ENCODE measurements at regions not wholly inside any gene's neighbourhood (a gene's known extent, or its start where the extent isn't known, plus 50 kb on each side); places are given as distances from the start of the nearest gene placed in this dataset.
A peak's percentile ranks its signal among the peaks of the same experiment; 100 is the strongest.
"Not testable (repeated sequence)": the region's sequence is repeated elsewhere in the genome, so short reads cannot be mapped to it uniquely, and the experiment has no call there.

- Histone ChIP-seq H3K9me3 (ENCODE audit: low read depth) (no peaks in the 10 kb centered on the region), H3K27me3 (no peaks in the 10 kb centered on the region), H3K4me3 (no peak overlapping the region), H3K4me1 (ENCODE audit: low read depth) (no peaks in the 10 kb centered on the region), H3K27ac (no peak overlapping the region), H3K36me3 (no peaks in the 10 kb centered on the region)
- DNase-seq (ENCODE audit: low read depth in 1 of 2, low spot score in 1 of 2): no peak
- TF ChIP-seq CTCF (IDR thresholded peaks at IDR 0.05; ENCODE audit: low read depth, low read length): no peak
Measured at GRCh38 chr16:8070506-8070905, 519.8 kb downstream of the TMEM114 start.

- DNase-seq (ENCODE audit: low read depth in 1 of 2, low spot score in 1 of 2); H3K36me3 ChIP-seq; H3K27ac ChIP-seq; H3K4me1 ChIP-seq (ENCODE audit: low read depth); H3K27me3 ChIP-seq; H3K9me3 ChIP-seq (ENCODE audit: low read depth); H3K4me3 ChIP-seq: not testable (repeated sequence)
Measured at GRCh38 chr16:8068225-8068624, 522.1 kb downstream of the TMEM114 start.

GRCh38 chr16:8063159-8063558, 527.2 kb downstream of the TMEM114 start:
- Histone ChIP-seq H3K36me3 (no peaks in the 10 kb centered on the region), H3K4me1 (ENCODE audit: low read depth) (no peaks in the 10 kb centered on the region), H3K27me3 (no peaks in the 10 kb centered on the region), H3K27ac (no peak overlapping the region), H3K4me3 (no peak overlapping the region), H3K9me3 (ENCODE audit: low read depth) (no peaks in the 10 kb centered on the region)
- no peak for TF ChIP-seq CTCF (IDR thresholded peaks at IDR 0.05; ENCODE audit: low read depth, low read length)
- DNase-seq (ENCODE audit: low read depth in 1 of 2, low spot score in 1 of 2): no peak

- TF ChIP-seq CTCF (IDR thresholded peaks at IDR 0.05; ENCODE audit: low read depth, low read length): no peak
- H3K27ac ChIP-seq: no peak overlapping the region
- H3K36me3 ChIP-seq: no peaks in the 10 kb centered on the region
- H3K9me3 ChIP-seq (ENCODE audit: low read depth): no peaks in the 10 kb centered on the region
- no peaks in the 10 kb centered on the region for H3K4me1 ChIP-seq (ENCODE audit: low read depth)
- H3K4me3 ChIP-seq: no peak overlapping the region
- DNase-seq (ENCODE audit: low read depth in 1 of 2, low spot score in 1 of 2): no peak
- no peaks in the 10 kb centered on the region for H3K27me3 ChIP-seq
Measured at GRCh38 chr16:8062677-8063076, 527.6 kb downstream of the TMEM114 start.

GRCh38 chr16:8055761-8056160, 534.5 kb downstream of the TMEM114 start:
- H3K27ac ChIP-seq: no peak overlapping the region
- TF ChIP-seq CTCF (IDR thresholded peaks at IDR 0.05; ENCODE audit: low read depth, low read length): no peak
- H3K9me3 ChIP-seq (ENCODE audit: low read depth): no peaks in the 10 kb centered on the region
- no peaks in the 10 kb centered on the region for H3K36me3 ChIP-seq
- H3K27me3 ChIP-seq: no peaks in the 10 kb centered on the region
- H3K4me1 ChIP-seq (ENCODE audit: low read depth): no peaks in the 10 kb centered on the region
- no peak overlapping the region for H3K4me3 ChIP-seq
- DNase-seq (ENCODE audit: low read depth in 1 of 2, low spot score in 1 of 2): no peak

GRCh38 chr16:8053437-8053836, 536.9 kb downstream of the TMEM114 start:
- DNase-seq (ENCODE audit: low read depth in 1 of 2, low spot score in 1 of 2): peak in 1 of 2 donors; percentile 14
- TF ChIP-seq CTCF (IDR thresholded peaks at IDR 0.05; ENCODE audit: low read depth, low read length): no peak
- H3K36me3 ChIP-seq: no peaks in the 10 kb centered on the region
- H3K4me1 ChIP-seq (ENCODE audit: low read depth): no peaks in the 10 kb centered on the region
- H3K27me3 ChIP-seq: no peaks in the 10 kb centered on the region
- H3K27ac ChIP-seq: no peak overlapping the region
- no peak overlapping the region for H3K4me3 ChIP-seq
- no peaks in the 10 kb centered on the region for H3K9me3 ChIP-seq (ENCODE audit: low read depth)
